KOPT-K1 (cell line): ENCODE measurements at regions not wholly inside any gene's neighbourhood (a gene's known extent, or its start where the extent isn't known, plus 50 kb on each side); places are given as distances from the start of the nearest gene placed in this dataset.
"Not testable (repeated sequence)": the region's sequence is repeated elsewhere in the genome, so short reads cannot be mapped to it uniquely, and the experiment has no call there.

Source experiments
- H3K27ac ChIP-seq: fragments of 200-600 bp; sonication (generic); 2 replicates; pipeline ENCODE4 v1.5.1; 2016; ENCODE audit warnings: antibody characterized with exemption, mild to moderate bottlenecking, low read depth, low read length; ENCODE audit not compliant: poor library complexity, severe bottlenecking
- H3K36me3 ChIP-seq: fragments of 200-600 bp; sonication (generic); 2 replicates; pipeline ENCODE4 v1.5.1; 2017; ENCODE audit warnings: antibody characterized with exemption, mild to moderate bottlenecking, low read length, moderate library complexity; ENCODE audit not compliant: insufficient read depth
- H3K9me3 ChIP-seq: fragments of 200-600 bp; sonication (generic); 2 replicates; pipeline ENCODE4 v1.5.1; 2017; ENCODE audit warnings: antibody characterized with exemption, low read length, mild to moderate bottlenecking; ENCODE audit not compliant: insufficient read depth, poor library complexity, severe bottlenecking

DNA sequence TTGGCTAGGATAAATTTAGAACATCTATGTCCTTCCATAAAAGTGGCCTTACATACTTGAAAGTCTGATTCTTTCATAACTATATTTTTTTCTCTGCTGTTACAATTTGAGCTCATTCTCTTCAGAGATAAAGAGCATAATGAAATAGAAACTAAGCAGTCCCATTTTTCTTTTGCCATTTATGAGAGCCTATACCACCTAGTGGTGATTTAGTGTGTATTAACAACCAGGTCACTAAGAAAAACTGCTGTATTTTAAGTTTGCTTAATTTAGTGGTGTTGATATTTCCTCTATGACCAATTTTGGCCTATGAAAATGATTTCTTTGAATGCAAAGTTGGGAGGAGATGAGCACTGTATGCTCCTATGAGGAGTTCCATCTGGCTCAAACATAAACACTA lies 88.7 kb upstream of the ZWINT start:
- Histone ChIP-seq H3K9me3 (no peaks in the 10 kb centered on the region), H3K36me3 (no peaks in the 10 kb centered on the region), H3K27ac (no peak overlapping the region)

DNA sequence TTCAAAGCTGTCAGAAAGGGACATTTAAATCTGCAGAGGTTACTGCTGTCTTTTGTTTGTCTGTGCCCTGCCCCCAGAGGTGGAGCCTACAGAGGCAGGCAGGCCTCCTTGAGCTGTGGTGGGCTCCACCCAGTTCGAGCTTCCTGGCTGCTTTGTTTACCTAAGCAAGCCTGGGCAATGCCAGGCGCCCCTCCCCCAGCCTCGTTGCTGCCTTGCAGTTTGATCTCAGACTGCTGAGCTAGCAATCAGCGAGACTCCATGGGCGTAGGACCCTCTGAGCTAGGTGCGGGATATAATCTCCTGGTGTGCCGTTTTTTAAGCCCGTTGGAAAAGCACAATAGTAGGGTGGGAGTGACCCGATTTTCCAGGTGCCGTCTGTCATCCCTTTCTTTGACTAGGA lies 86.6 kb upstream of the ZWINT start:
- H3K27ac ChIP-seq, H3K9me3 ChIP-seq: not testable (repeated sequence)

DNA sequence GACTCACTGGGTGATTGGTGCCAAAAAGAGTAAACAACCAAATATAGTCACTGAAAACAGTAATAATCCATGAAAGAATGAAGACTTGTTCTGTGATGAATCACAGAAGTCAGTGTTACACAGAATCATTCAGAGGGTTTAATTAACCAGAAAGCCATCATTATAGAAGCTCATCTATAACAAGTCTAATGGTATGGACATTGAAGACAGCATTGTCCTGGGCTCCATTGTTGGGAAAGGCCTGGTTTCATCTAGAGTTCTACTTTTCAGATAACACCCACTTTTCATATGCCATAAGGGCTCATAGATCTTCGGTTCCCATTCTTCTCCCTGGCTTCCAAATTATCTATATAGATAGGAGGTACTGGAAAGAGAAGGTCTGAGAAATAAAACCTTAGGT lies 80.3 kb upstream of the ZWINT start:
- H3K36me3 ChIP-seq, H3K27ac ChIP-seq, H3K9me3 ChIP-seq: not testable (repeated sequence)

More for the DNA sequence above, 86.6 kb upstream of the ZWINT start:
- not testable (repeated sequence) for H3K36me3 ChIP-seq
